A549 (cell line): ENCODE measurements at regions not wholly inside any gene's neighbourhood (a gene's known extent, or its start where the extent isn't known, plus 50 kb on each side); places are given as distances from the start of the nearest gene placed in this dataset.
A peak's percentile ranks its signal among the peaks of the same experiment; 100 is the strongest.

Experiments used
- ATAC-seq, 2 experiments: fragments of 200-7000 bp in 1 of 2; fragments of >200 bp in 1 of 2; cut with Nextera tagmentation in 1 of 2; cut with Tn5 transposase in 1 of 2; 3 replicates each; pipeline versions ENCODE4 v1.8.0 to v1.9.1; 2018 to 2020; ENCODE audit warnings: mild to moderate bottlenecking in 1 of 2, moderate library complexity in 1 of 2
- CTCF ChIA-PET: fragments of 300-600 bp; sonication (Branson Sonifier 250); formaldehyde crosslinking; extraction: SDS; loops from one replicate; lab custom pipeline; 2021; ENCODE audit warnings: antibody characterized with exemption, inconsistent platforms; lab: Yijun Ruan, JAX
- POLR2A ChIA-PET: fragments of 350-600 bp; formaldehyde crosslinking; extraction: SDS; loops from one replicate; lab custom pipeline; 2021; ENCODE audit warnings: antibody characterized with exemption, inconsistent platforms; lab: Yijun Ruan, JAX
- DNase-seq, 2 experiments: peaks; one replicate each; pipeline versions ENCODE4 v3.0.0 to v3.0.0-alpha.2; 2011 to 2016; ENCODE audit warnings: low read depth in 1 of 2, low spot score in 1 of 2
- FAIRE-seq: peaks from 2 replicates; lab custom pipeline; 2011; peaks lifted over from hg19 to GRCh38; lab: Jason Lieb, UNC
- H3K27ac ChIP-seq, 2 experiments: fragments of >200 bp; sonication (Bioruptor Twin); formaldehyde crosslinking; 3 replicates each; pipeline ENCODE4 v1.5.1; 2016 to 2017
- H3K4me1 ChIP-seq: fragments of >200 bp; sonication (Bioruptor Twin); formaldehyde crosslinking; 3 replicates; pipeline ENCODE4 v1.6.1; 2016
- H3K4me2 ChIP-seq: fragments of >200 bp; sonication (Bioruptor Twin); formaldehyde crosslinking; 3 replicates; pipeline ENCODE4 v1.6.1; 2016
- H3K4me3 ChIP-seq: fragments of >200 bp; sonication (Bioruptor Twin); formaldehyde crosslinking; 3 replicates; pipeline ENCODE4 v1.5.1; 2016
- H3K9me3 ChIP-seq: fragments of >200 bp; sonication (Bioruptor Twin); formaldehyde crosslinking; 3 replicates; pipeline ENCODE4 v1.6.1; 2016
- BHLHE40 ChIP-seq: IDR thresholded peaks from 2 replicates; pipeline ENCODE4 v1.6.1; 2012; ENCODE audit warnings: low read depth, low read length, inconsistent platforms
- CHD2 ChIP-seq: fragments of 150-350 bp; IDR thresholded peaks from 2 replicates; pipeline ENCODE4 v1.6.1; 2014; ENCODE audit warnings: low read length; ENCODE audit not compliant: partially characterized antibody
- EHMT2 ChIP-seq: fragments of 200-600 bp; sonication (generic); IDR thresholded peaks from 2 replicates; pipeline ENCODE4 v1.6.1; 2016; ENCODE audit warnings: antibody characterized with exemption, low read depth, mild to moderate bottlenecking, moderate library complexity
- EP300 ChIP-seq, 2 experiments: fragments of >200 bp; sonication (Bioruptor Twin); formaldehyde crosslinking; IDR thresholded peaks; 2 replicates in 1 of 2; 3 replicates in 1 of 2; pipeline ENCODE4 v1.6.1; 2016 to 2017
- FOXS1 ChIP-seq: fragments of 250-450 bp; sonication (Bioruptor Pico); IDR thresholded peaks from 2 replicates; pipeline ENCODE4 v1.5.0; 2020; ENCODE audit warnings: mild to moderate bottlenecking, moderate library complexity
- HDAC2 ChIP-seq: fragments of 200-600 bp; sonication (generic); IDR thresholded peaks from 2 replicates; pipeline ENCODE4 v1.6.1; 2016
- HOXA7 ChIP-seq: fragments of 250-450 bp; sonication (Bioruptor Pico); IDR thresholded peaks from 2 replicates; pipeline ENCODE4 v1.5.0; 2020; ENCODE audit warnings: mild to moderate bottlenecking, moderate library complexity
- JUN ChIP-seq, 2 experiments: fragments of >200 bp; sonication (Bioruptor Twin); formaldehyde crosslinking; IDR thresholded peaks; 2 replicates in 1 of 2; 3 replicates in 1 of 2; pipeline ENCODE4 v1.6.1; 2016 to 2017
- JUNB ChIP-seq: fragments of >200 bp; sonication (Bioruptor Twin); formaldehyde crosslinking; IDR thresholded peaks from 2 replicates; pipeline ENCODE4 v1.6.1; 2016
- MAFK ChIP-seq: fragments of 450-650 bp; IDR thresholded peaks from 2 replicates; pipeline ENCODE4 v1.6.1; 2014; ENCODE audit not compliant: partially characterized antibody
- POLR2A ChIP-seq: IDR thresholded peaks from 2 replicates; pipeline ENCODE4 v1.6.1; 2012; ENCODE audit warnings: mild to moderate bottlenecking, low read length
- TFCP2L1 ChIP-seq: fragments of 250-450 bp; sonication (Bioruptor Pico); IDR thresholded peaks from 2 replicates; pipeline ENCODE4 v1.5.0; 2021; ENCODE audit warnings: mild to moderate bottlenecking
- ZFP36 ChIP-seq: fragments of 450-650 bp; IDR thresholded peaks from 2 replicates; pipeline ENCODE4 v1.6.1; 2014; ENCODE audit warnings: borderline replicate concordance; ENCODE audit not compliant: partially characterized antibody
- WGBS: methylation state at CpG from one replicate; pipeline ENCODE4 v1.1.6; 2017; ENCODE audit errors: missing lambda C conversion rate; 5-methylcytosine and 5-hydroxymethylcytosine counted together
- TF ChIP-seq, protein P1 (sequence below): fragments of >200 bp; sonication (Bioruptor Twin); formaldehyde crosslinking; IDR thresholded peaks from 3 replicates; pipeline ENCODE4 v1.6.1; 2016
- TF ChIP-seq, protein P2 (sequence below): fragments of 250-450 bp; sonication (Bioruptor Pico); IDR thresholded peaks from 2 replicates; pipeline ENCODE4 v1.5.0; 2021; ENCODE audit warnings: mild to moderate bottlenecking, moderate library complexity, borderline replicate concordance
- TF ChIP-seq, protein P3 (sequence below): IDR thresholded peaks from 2 replicates; pipeline ENCODE4 v1.6.1; 2012; ENCODE audit warnings: low read depth, borderline replicate concordance
- TF ChIP-seq, protein P4 (sequence below): fragments of 450-650 bp; IDR thresholded peaks from 2 replicates; pipeline ENCODE4 v1.6.1; 2014; ENCODE audit warnings: antibody characterized with exemption
- TF ChIP-seq, protein P5 (sequence below): IDR thresholded peaks from 2 replicates; pipeline ENCODE4 v1.6.1; 2012

DNA sequence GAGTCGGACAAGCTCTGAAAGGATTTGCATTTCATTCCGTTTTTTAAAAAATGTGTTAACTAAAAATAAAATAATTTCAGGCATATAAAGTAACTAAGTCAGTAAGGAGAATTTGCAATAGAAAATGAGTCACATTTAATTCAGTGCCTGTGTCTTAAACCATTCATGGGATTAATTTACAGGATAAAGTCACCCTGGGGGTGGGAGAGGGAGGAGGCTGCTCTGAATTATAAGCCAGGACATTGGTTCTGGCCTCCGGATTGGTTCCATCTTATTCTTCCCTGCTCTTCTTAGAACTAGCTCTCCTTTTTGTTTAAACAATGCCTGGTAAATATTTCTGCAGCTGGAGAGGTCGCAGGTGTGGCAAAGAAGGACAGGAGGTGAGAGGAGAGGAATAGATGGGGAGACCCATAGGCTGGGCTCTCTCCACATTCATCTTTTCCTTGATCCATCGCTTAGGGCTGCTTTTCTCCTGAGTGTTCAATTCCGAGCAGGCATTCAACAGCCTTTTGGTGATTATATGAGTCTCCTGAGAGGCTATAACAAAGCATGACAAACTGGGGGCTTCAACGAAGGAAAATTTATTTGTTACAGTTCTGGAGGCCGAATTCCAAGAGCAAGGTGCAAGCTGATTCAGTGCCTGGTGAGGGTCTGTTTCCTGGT, 319.2 kb downstream of the PHKB start (continued):
- TF ChIP-seq, protein P1, sequence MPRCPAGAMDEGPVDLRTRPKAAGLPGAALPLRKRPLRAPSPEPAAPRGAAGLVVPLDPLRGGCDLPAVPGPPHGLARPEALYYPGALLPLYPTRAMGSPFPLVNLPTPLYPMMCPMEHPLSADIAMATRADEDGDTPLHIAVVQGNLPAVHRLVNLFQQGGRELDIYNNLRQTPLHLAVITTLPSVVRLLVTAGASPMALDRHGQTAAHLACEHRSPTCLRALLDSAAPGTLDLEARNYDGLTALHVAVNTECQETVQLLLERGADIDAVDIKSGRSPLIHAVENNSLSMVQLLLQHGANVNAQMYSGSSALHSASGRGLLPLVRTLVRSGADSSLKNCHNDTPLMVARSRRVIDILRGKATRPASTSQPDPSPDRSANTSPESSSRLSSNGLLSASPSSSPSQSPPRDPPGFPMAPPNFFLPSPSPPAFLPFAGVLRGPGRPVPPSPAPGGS, result no peak
- TF ChIP-seq EP300 (IDR thresholded peaks at IDR 0.05) (no peak), MAFK (no peak), BHLHE40 (no peak), CHD2 (no peak), ZFP36 (no peak), JUNB (no peak), JUN (IDR thresholded peaks at IDR 0.05) (no peak), TFCP2L1 (CRISPR knock-in tag) (no peak)
- TF ChIP-seq, protein P2, sequence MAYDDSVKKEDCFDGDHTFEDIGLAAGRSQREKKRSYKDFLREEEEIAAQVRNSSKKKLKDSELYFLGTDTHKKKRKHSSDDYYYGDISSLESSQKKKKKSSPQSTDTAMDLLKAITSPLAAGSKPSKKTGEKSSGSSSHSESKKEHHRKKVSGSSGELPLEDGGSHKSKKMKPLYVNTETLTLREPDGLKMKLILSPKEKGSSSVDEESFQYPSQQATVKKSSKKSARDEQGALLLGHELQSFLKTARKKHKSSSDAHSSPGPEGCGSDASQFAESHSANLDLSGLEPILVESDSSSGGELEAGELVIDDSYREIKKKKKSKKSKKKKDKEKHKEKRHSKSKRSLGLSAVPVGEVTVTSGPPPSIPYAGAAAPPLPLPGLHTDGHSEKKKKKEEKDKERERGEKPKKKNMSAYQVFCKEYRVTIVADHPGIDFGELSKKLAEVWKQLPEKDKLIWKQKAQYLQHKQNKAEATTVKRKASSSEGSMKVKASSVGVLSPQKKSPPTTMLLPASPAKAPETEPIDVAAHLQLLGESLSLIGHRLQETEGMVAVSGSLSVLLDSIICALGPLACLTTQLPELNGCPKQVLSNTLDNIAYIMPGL (CRISPR knock-in tag), result no peak
- TF ChIP-seq, protein P3, sequence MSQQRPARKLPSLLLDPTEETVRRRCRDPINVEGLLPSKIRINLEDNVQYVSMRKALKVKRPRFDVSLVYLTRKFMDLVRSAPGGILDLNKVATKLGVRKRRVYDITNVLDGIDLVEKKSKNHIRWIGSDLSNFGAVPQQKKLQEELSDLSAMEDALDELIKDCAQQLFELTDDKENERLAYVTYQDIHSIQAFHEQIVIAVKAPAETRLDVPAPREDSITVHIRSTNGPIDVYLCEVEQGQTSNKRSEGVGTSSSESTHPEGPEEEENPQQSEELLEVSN, result no peak

DNA sequence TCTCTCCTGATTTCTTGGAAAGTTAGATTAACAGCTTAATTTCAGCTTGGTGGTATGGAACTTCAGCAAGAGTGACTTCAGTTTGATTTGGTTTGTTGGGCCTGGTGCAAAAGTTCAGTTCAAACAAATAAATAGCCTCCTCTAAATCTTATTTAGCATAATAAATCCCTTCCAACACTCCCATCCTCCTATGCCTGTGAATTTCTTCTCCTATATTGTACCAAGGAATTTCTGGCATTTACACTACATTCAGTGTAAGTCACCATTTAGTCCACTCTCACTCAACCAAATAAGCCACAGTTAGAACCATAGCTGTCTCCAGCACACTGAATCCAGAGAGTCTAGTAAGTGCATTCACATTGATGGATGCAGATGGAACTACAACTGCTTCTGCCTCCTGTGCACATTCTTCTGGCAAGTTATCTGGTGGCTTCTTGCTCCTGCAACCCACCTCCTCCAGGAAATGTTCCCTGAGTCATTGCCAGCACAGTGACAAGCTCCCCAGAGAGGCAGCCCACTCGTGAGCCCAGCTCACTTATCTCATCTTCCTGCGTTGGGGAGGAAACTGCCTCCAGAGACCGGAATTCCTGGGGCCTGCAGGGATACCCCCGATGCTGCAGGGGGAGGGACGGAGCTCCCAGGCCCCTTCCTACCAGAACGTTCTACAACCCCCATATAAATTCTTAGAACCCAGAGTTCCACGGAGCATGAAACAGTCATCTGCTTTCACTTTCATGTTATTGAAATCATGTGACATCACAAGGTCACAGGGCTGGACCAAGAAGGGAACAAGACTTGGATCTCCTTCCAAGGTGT, 318.3 kb downstream of the PHKB start:
- no peaks in the 10 kb centered on the region for H3K9me3 ChIP-seq
- DNase-seq, result peak in 1 of 2 experiments; percentile 11
- WGBS, result 25% methylated on average over 7 of the region's 7 CpGs
- ChIA-PET POLR2A (no interaction called here), CTCF (interaction anchor here (0.8 kb wide), 1 partner anchor 741 kb away, joined by 3 read pairs; no protein-coding TSS in a partner anchor)
- no peak for FAIRE-seq
- peaks cover 13% of the 10 kb centered on the region for H3K4me1 ChIP-seq
- peak overlapping the region in 1 of 2 experiments; percentile 65; a peak in 3 of 6 replicates for H3K27ac ChIP-seq
- ATAC-seq, result peak; percentile 30 to 70; a peak in 3 of 6 replicates
- H3K4me2 ChIP-seq, result peak overlapping the region; percentile 68
- TF ChIP-seq FOXS1 (CRISPR knock-in tag) (no peak), MAFK (no peak), EHMT2 (no peak), JUN (IDR thresholded peaks at IDR 0.05) (no peak), HOXA7 (CRISPR knock-in tag) (no peak), POLR2A (no peak), HDAC2 (no peak)
- TF ChIP-seq, protein P4, sequence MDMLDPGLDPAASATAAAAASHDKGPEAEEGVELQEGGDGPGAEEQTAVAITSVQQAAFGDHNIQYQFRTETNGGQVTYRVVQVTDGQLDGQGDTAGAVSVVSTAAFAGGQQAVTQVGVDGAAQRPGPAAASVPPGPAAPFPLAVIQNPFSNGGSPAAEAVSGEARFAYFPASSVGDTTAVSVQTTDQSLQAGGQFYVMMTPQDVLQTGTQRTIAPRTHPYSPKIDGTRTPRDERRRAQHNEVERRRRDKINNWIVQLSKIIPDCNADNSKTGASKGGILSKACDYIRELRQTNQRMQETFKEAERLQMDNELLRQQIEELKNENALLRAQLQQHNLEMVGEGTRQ, result peak; percentile 30; the same call in 1 of the 2 replicates
- TF ChIP-seq, protein P5, sequence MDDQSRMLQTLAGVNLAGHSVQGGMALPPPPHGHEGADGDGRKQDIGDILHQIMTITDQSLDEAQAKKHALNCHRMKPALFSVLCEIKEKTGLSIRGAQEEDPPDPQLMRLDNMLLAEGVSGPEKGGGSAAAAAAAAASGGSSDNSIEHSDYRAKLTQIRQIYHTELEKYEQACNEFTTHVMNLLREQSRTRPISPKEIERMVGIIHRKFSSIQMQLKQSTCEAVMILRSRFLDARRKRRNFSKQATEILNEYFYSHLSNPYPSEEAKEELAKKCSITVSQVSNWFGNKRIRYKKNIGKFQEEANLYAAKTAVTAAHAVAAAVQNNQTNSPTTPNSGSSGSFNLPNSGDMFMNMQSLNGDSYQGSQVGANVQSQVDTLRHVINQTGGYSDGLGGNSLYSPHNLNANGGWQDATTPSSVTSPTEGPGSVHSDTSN, result no peak
- H3K4me3 ChIP-seq, result 0 out of 3 replicates have a peak overlapping the region, but pooled peaks have one; percentile 19
